Colonic mucosa (tissue), 4 donors: ENCODE measurements at regions not wholly inside any gene's neighbourhood (a gene's known extent, or its start where the extent isn't known, plus 50 kb on each side); places are given as distances from the start of the nearest gene placed in this dataset.

Experiments
- DNase-seq: peaks from one replicate; pipeline ENCODE4 v3.0.0-alpha.2; 2020
- H3K27ac ChIP-seq: fragments of 200-600 bp; one replicate; pipeline ENCODE4 v1.8.0; 2021
- H3K27me3 ChIP-seq: fragments of 200-600 bp; one replicate; pipeline ENCODE4 v1.8.0; 2021
- H3K36me3 ChIP-seq: fragments of 200-600 bp; one replicate; pipeline ENCODE4 v1.8.0; 2021
- H3K4me1 ChIP-seq: fragments of 200-600 bp; one replicate; pipeline ENCODE4 v1.8.0; 2021; ENCODE audit warnings: mild to moderate bottlenecking
- H3K4me3 ChIP-seq: fragments of 200-600 bp; one replicate; pipeline ENCODE4 v1.8.0; 2021
- H3K9ac ChIP-seq, 2 donors: one replicate each; pipeline ENCODE4 v1.7.0; 2013; ENCODE audit warnings: control low read depth in 2 of 2, low read depth in 2 of 2, low read length in 2 of 2
- H3K9me3 ChIP-seq: fragments of 200-600 bp; one replicate; pipeline ENCODE4 v1.8.0; 2021
- intact Hi-C: fragments of 100-400 bp; cut with DNase I; formaldehyde crosslinking; loops from one replicate; pipeline ENCODE4 v1.14.1; 2022
- TF ChIP-seq, protein P1 (sequence below): fragments of 200-600 bp; IDR thresholded peaks from one replicate; pipeline ENCODE4 v1.8.0; 2022; ENCODE audit warnings: antibody characterized with exemption, mild to moderate bottlenecking
- donor health status: healthy.
- donor health status: DM: no; HTN: no; CAD: no.
- donor health status: DM: no; HTN: no; CAD: no.

DNA sequence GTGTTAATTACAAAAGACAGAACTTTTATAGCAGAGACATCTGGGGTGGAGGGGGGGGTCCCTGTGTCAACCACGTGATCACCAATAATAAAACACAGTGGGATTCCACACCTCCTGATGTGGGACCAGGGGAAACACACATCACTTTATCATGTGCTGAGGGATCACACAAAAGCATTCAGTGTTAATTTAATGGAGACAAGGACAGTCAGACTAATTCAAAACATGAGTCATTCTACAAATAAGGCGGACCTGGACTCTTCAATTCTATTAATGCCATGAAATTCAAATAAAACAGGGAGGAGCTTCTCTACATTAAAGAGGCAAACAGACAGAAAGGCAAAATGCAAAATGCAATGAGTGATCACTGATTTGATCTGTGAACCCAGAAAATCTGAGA lies 67.3 kb upstream of the PFKP start:
- TF ChIP-seq, protein P1, sequence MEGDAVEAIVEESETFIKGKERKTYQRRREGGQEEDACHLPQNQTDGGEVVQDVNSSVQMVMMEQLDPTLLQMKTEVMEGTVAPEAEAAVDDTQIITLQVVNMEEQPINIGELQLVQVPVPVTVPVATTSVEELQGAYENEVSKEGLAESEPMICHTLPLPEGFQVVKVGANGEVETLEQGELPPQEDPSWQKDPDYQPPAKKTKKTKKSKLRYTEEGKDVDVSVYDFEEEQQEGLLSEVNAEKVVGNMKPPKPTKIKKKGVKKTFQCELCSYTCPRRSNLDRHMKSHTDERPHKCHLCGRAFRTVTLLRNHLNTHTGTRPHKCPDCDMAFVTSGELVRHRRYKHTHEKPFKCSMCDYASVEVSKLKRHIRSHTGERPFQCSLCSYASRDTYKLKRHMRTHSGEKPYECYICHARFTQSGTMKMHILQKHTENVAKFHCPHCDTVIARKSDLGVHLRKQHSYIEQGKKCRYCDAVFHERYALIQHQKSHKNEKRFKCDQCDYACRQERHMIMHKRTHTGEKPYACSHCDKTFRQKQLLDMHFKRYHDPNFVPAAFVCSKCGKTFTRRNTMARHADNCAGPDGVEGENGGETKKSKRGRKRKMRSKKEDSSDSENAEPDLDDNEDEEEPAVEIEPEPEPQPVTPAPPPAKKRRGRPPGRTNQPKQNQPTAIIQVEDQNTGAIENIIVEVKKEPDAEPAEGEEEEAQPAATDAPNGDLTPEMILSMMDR = no peak
- no peaks in the 10 kb centered on the region for H3K4me1 ChIP-seq
- H3K36me3 ChIP-seq = no peaks in the 10 kb centered on the region
- intact Hi-C loops = no loop called here
- H3K4me3 ChIP-seq = no peak overlapping the region
- no peak overlapping the region for H3K9ac ChIP-seq
- no peaks in the 10 kb centered on the region for H3K9me3 ChIP-seq
- H3K27ac ChIP-seq = no peak overlapping the region
- no peaks in the 10 kb centered on the region for H3K27me3 ChIP-seq
- DNase-seq = no peak

- Histone ChIP-seq H3K27me3 (no peaks in the 10 kb centered on the region), H3K9ac (no peak overlapping the region), H3K27ac (no peak overlapping the region), H3K36me3 (no peaks in the 10 kb centered on the region), H3K4me3 (no peak overlapping the region), H3K4me1 (no peaks in the 10 kb centered on the region), H3K9me3 (no peaks in the 10 kb centered on the region)
- no peak for DNase-seq
- intact Hi-C loops = no loop called here
- TF ChIP-seq, protein P1 = no peak
Measured at GRCh38 chr10:2994221-2994961, 73.0 kb upstream of the PFKP start.

DNA sequence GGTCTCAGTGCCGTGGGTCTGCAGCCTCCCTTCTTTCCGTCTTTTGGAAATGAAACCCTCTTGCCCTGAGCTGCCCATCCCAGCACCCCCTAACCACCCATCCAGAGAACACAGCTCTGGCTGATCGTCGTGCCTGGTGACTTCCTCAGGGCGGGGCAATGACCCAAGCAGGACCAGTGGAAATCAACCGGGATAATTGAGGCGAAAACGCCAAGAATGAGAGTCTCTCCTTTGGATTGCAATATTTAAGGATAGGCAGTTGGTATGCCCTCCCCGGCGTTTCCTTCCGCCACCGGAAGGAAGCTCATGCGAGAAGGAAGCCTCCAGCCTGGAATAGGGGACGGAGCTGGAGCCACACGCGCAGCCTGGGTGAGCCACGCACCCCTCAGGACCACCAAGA lies 73.7 kb upstream of the PFKP start:
- TF ChIP-seq, protein P1 = no peak
- no peak overlapping the region for H3K9ac ChIP-seq
- H3K4me1 ChIP-seq = no peaks in the 10 kb centered on the region
- no peak overlapping the region for H3K27ac ChIP-seq
- no peak overlapping the region for H3K4me3 ChIP-seq
- no peaks in the 10 kb centered on the region for H3K36me3 ChIP-seq
- no peaks in the 10 kb centered on the region for H3K9me3 ChIP-seq
- intact Hi-C loops = no loop called here
- no peaks in the 10 kb centered on the region for H3K27me3 ChIP-seq
- no peak for DNase-seq

GRCh38 chr10:2992401-2993198 lies 74.7 kb upstream of the PFKP start:
- Histone ChIP-seq H3K9ac (no peak overlapping the region), H3K4me1 (no peaks in the 10 kb centered on the region), H3K27me3 (no peaks in the 10 kb centered on the region), H3K9me3 (no peaks in the 10 kb centered on the region), H3K4me3 (no peak overlapping the region), H3K27ac (no peak overlapping the region), H3K36me3 (no peaks in the 10 kb centered on the region)
- intact Hi-C loops = no loop called here
- DNase-seq = no peak
- TF ChIP-seq, protein P1 = no peak

DNA sequence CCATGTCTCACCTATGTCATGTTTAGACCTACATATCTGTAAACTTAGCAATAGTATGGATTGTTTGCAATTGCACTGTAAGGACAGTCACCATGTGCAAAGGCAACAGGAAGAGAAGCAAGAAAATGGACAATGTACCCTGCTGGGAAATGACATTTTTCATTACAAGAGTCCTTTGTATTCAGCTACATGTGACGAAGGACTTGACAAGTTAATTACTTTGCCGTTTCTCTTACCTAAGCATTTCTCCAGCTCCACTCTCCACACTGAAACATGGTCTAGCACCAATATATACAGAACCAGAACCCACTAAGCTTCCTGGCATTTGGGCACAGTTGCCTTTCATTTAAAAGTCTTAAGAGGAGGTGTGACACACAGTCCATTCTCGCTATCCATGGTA lies 76.6 kb upstream of the PFKP start:
- H3K27ac ChIP-seq = no peak overlapping the region
- H3K27me3 ChIP-seq = no peaks in the 10 kb centered on the region
- no peaks in the 10 kb centered on the region for H3K4me1 ChIP-seq
- no peaks in the 10 kb centered on the region for H3K9me3 ChIP-seq
- H3K36me3 ChIP-seq = no peaks in the 10 kb centered on the region
- intact Hi-C loops = no loop called here
- no peak overlapping the region for H3K9ac ChIP-seq
- TF ChIP-seq, protein P1 = no peak
- H3K4me3 ChIP-seq = no peak overlapping the region
- no peak for DNase-seq
